ENCODE measurements at regions not wholly inside any gene's neighbourhood (a gene's known extent, or its start where the extent isn't known, plus 50 kb on each side); places are given as distances from the start of the nearest gene placed in this dataset.
A peak's percentile ranks its signal among the peaks of the same experiment; 100 is the strongest.

- no peak for DNase-seq
Measured at GRCh38 chr17:69605571-69605970, 191.1 kb downstream of the MAP2K6 start.

GRCh38 chr17:69606142-69606800, 191.8 kb downstream of the MAP2K6 start:
- no peak for DNase-seq

GRCh38 chr17:69607162-69607834, 192.8 kb downstream of the MAP2K6 start:
- DNase-seq, result peak; percentile 4

GRCh38 chr17:69608141-69608540, 193.6 kb downstream of the MAP2K6 start:
- DNase-seq, result no peak

GRCh38 chr17:69608808-69609472, 194.4 kb downstream of the MAP2K6 start:
- DNase-seq, result no peak

GRCh38 chr17:69609473-69610305, 195.2 kb downstream of the MAP2K6 start:
- no peak for DNase-seq

GRCh38 chr17:69620363-69620762, 205.9 kb downstream of the MAP2K6 start:
- DNase-seq, result no peak

- DNase-seq, result no peak
Measured at GRCh38 chr17:69625474-69625873, 211.0 kb downstream of the MAP2K6 start.

- no peak for DNase-seq
Measured at GRCh38 chr17:69630056-69630635, 215.6 kb downstream of the MAP2K6 start.

- DNase-seq, result no peak
Measured at GRCh38 chr17:69634844-69635243, 220.3 kb downstream of the MAP2K6 start.

- no peak for DNase-seq
Measured at GRCh38 chr17:69637446-69638156, 223.1 kb downstream of the MAP2K6 start.

- DNase-seq, result no peak
Measured at GRCh38 chr17:69639096-69639495, 224.6 kb downstream of the MAP2K6 start.

- no peak for DNase-seq
Measured at GRCh38 chr17:69640073-69640472, 225.6 kb downstream of the MAP2K6 start.

GRCh38 chr17:69643686-69644085, 229.2 kb downstream of the MAP2K6 start:
- no peak for DNase-seq

GRCh38 chr17:69646729-69647128, 232.2 kb downstream of the MAP2K6 start:
- DNase-seq, result no peak

- no peak for DNase-seq
Measured at GRCh38 chr17:69650881-69651280, 236.4 kb downstream of the MAP2K6 start.

- DNase-seq, result no peak
Measured at GRCh38 chr17:69651921-69652320, 237.4 kb downstream of the MAP2K6 start.

GRCh38 chr17:69654981-69655855, 240.7 kb downstream of the MAP2K6 start:
- no peak for DNase-seq

- no peak for DNase-seq
Measured at GRCh38 chr17:69655902-69656301, 241.4 kb downstream of the MAP2K6 start.

GRCh38 chr17:69669441-69670178, 255.1 kb downstream of the MAP2K6 start:
- DNase-seq, result no peak
